HEK293 (cell line): ENCODE measurements at regions not wholly inside any gene's neighbourhood (a gene's known extent, or its start where the extent isn't known, plus 50 kb on each side); places are given as distances from the start of the nearest gene placed in this dataset.
A peak's percentile ranks its signal among the peaks of the same experiment; 100 is the strongest.

ENCODE experiments used
- CTCF ChIA-PET: fragments of 350-600 bp; formaldehyde crosslinking; extraction: SDS; loops from one replicate; lab custom pipeline; 2021; ENCODE audit warnings: antibody characterized with exemption; lab: Yijun Ruan, JAX
- POLR2A ChIA-PET: fragments of 300-600 bp; formaldehyde crosslinking; extraction: SDS; loops from one replicate; lab custom pipeline; 2020; ENCODE audit warnings: antibody characterized with exemption, inconsistent platforms; lab: Yijun Ruan, JAX
- H3K27ac ChIP-seq: fragments of 200-500 bp; sonication (Bioruptor generic); 2 replicates; pipeline ENCODE4 v1.5.1; 2014; ENCODE audit warnings: low read depth, low read length, control low read depth, inconsistent platforms; ENCODE audit errors: extremely low read depth
- H3K36me3 ChIP-seq, 2 experiments: fragments of 200-500 bp in 1 of 2; sonication (Bioruptor generic) in 1 of 2; 1 replicate in 1 of 2; 2 replicates in 1 of 2; pipeline ENCODE4 v1.5.1; 2014 to 2017; ENCODE audit warnings: inconsistent platforms in 2 of 2, low read length in 2 of 2; ENCODE audit not compliant: control insufficient read depth in 2 of 2, insufficient read depth in 1 of 2
- H3K4me1 ChIP-seq: fragments of 200-500 bp; sonication (Bioruptor generic); 2 replicates; pipeline ENCODE4 v1.5.1; 2014; ENCODE audit warnings: mild to moderate bottlenecking, low read length, inconsistent platforms; ENCODE audit not compliant: control insufficient read depth, insufficient read depth
- H3K4me3 ChIP-seq: 2 replicates; pipeline ENCODE4 v1.5.1; 2011; ENCODE audit warnings: low read depth, mild to moderate bottlenecking, control low read depth, low read length, moderate library complexity
- H3K9me3 ChIP-seq: fragments of 200-500 bp; sonication (Bioruptor generic); 2 replicates; pipeline ENCODE4 v1.5.1; 2014; ENCODE audit warnings: low read depth, low read length, inconsistent platforms; ENCODE audit not compliant: control insufficient read depth, insufficient read depth
- EGR2 ChIP-seq: fragments of 450-650 bp; formaldehyde crosslinking; IDR thresholded peaks from 2 replicates; pipeline ENCODE4 v1.5.1; 2016; ENCODE audit warnings: low read depth, missing biosample characterization, missing genetic modification characterization
- SCRT2 ChIP-seq: fragments of 450-650 bp; formaldehyde crosslinking; IDR thresholded peaks from 2 replicates; pipeline ENCODE4 v1.5.1; 2016; ENCODE audit warnings: missing biosample characterization, missing genetic modification characterization
- SETDB1 ChIP-seq: IDR thresholded peaks from one replicate; pipeline ENCODE4 v1.6.1; 2017; ENCODE audit warnings: mild to moderate bottlenecking, low read length, moderate library complexity, mixed read lengths; ENCODE audit not compliant: insufficient read length
- ZFP3 ChIP-seq: fragments of 450-650 bp; formaldehyde crosslinking; IDR thresholded peaks from 2 replicates; pipeline ENCODE4 v1.5.1; 2016; ENCODE audit warnings: low read depth, missing biosample characterization, missing genetic modification characterization
- ZIC2 ChIP-seq: fragments of 450-650 bp; formaldehyde crosslinking; IDR thresholded peaks from 2 replicates; pipeline ENCODE4 v1.5.1; 2016; ENCODE audit warnings: missing biosample characterization, missing genetic modification characterization
- ZNF132 ChIP-seq: fragments of 450-650 bp; formaldehyde crosslinking; IDR thresholded peaks from 2 replicates; pipeline ENCODE4 v1.5.1; 2017; ENCODE audit warnings: missing biosample characterization, missing genetic modification characterization, borderline replicate concordance
- ZNF174 ChIP-seq: fragments of 450-650 bp; formaldehyde crosslinking; IDR thresholded peaks from 2 replicates; pipeline ENCODE4 v1.5.0; 2017; ENCODE audit warnings: missing biosample characterization, mild to moderate bottlenecking, missing genetic modification characterization
- ZNF223 ChIP-seq: fragments of 450-650 bp; formaldehyde crosslinking; IDR thresholded peaks from 2 replicates; pipeline ENCODE4 v1.5.1; 2016; ENCODE audit warnings: missing biosample characterization, missing genetic modification characterization
- ZNF24 ChIP-seq: fragments of 450-650 bp; formaldehyde crosslinking; IDR thresholded peaks from 2 replicates; pipeline ENCODE4 v1.5.1; 2016; ENCODE audit warnings: missing biosample characterization, missing genetic modification characterization
- ZNF266 ChIP-seq: fragments of 450-650 bp; formaldehyde crosslinking; IDR thresholded peaks from 2 replicates; pipeline ENCODE4 v1.5.1; 2016; ENCODE audit warnings: missing biosample characterization, missing genetic modification characterization, low read depth
- ZNF302 ChIP-seq: fragments of 450-650 bp; formaldehyde crosslinking; IDR thresholded peaks from 2 replicates; pipeline ENCODE4 v1.5.1; 2016; ENCODE audit warnings: missing biosample characterization, missing genetic modification characterization, low read depth
- ZNF394 ChIP-seq: fragments of 450-650 bp; formaldehyde crosslinking; IDR thresholded peaks from 2 replicates; pipeline ENCODE4 v1.5.1; 2016; ENCODE audit warnings: missing biosample characterization, missing genetic modification characterization, mild to moderate bottlenecking, moderate library complexity, borderline replicate concordance
- ZNF529 ChIP-seq: fragments of 450-650 bp; formaldehyde crosslinking; IDR thresholded peaks from 2 replicates; pipeline ENCODE4 v1.5.1; 2017; ENCODE audit warnings: missing genetic modification characterization, missing biosample characterization; ENCODE audit not compliant: insufficient replicate concordance
- ZNF670 ChIP-seq: fragments of 450-650 bp; formaldehyde crosslinking; IDR thresholded peaks from 2 replicates; pipeline ENCODE4 v1.5.1; 2016; ENCODE audit warnings: missing biosample characterization, missing genetic modification characterization, low read depth
- ZNF701 ChIP-seq: fragments of 450-650 bp; formaldehyde crosslinking; IDR thresholded peaks from 2 replicates; pipeline ENCODE4 v1.5.1; 2016; ENCODE audit warnings: missing biosample characterization, missing genetic modification characterization
- ZNF843 ChIP-seq: fragments of 450-650 bp; formaldehyde crosslinking; IDR thresholded peaks from 2 replicates; pipeline ENCODE4 v1.5.1; 2016; ENCODE audit warnings: missing biosample characterization, missing genetic modification characterization
- TF ChIP-seq, protein P1 (sequence below): IDR thresholded peaks from 2 replicates; pipeline ENCODE4 v1.6.1; 2011; ENCODE audit warnings: mild to moderate bottlenecking, low read depth, low read length, borderline replicate concordance
- TF ChIP-seq, protein P2 (sequence below): fragments of 450-650 bp; formaldehyde crosslinking; IDR thresholded peaks from 2 replicates; pipeline ENCODE4 v1.5.1; 2016; ENCODE audit warnings: missing biosample characterization, missing genetic modification characterization
- TF ChIP-seq, protein P3 (sequence below): fragments of 450-650 bp; formaldehyde crosslinking; conservative IDR thresholded peaks from 2 replicates; pipeline ENCODE4 v1.5.1; 2016; ENCODE audit warnings: low read depth, missing biosample characterization, missing genetic modification characterization
- TF ChIP-seq, protein P4 (sequence below): fragments of 450-650 bp; formaldehyde crosslinking; IDR thresholded peaks from 2 replicates; pipeline ENCODE4 v1.5.1; 2016; ENCODE audit warnings: missing biosample characterization, missing genetic modification characterization

DNA sequence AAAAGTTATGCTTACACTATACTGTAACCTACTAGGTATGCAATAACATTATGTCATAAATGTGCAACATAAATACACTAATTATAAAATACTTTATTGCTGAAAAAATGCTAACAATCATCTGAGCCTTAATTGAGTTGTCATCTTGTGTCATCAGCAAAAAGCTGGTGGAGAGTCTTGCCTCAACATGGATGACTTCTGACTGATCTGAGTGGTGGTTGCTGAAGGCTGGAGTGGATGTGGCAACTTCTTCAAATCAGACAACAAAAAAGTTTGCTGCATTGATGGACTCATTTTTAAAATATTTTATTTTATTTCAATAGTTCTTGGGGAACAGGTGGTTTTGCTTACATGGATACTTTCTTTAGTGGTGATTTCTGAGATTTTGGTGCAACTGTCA lies 93.9 kb upstream of the AMN1 start:
- H3K36me3 ChIP-seq, result no peaks in the 10 kb centered on the region
- no peak overlapping the region for H3K27ac ChIP-seq
- POLR2A ChIA-PET, result no interaction called here
- H3K4me1 ChIP-seq, result no peaks in the 10 kb centered on the region
- no peak for TF ChIP-seq ZNF174 (tag by site-specific recombination)
- 0 out of 2 replicates have a peak, but pooled peaks have one; percentile 10 for TF ChIP-seq SCRT2 (tag by site-specific recombination)
- no peak for TF ChIP-seq ZFP3 (tag by site-specific recombination)
- no peak overlapping the region for H3K4me3 ChIP-seq
- CTCF ChIA-PET, result no interaction called here
- no peaks in the 10 kb centered on the region; the same call in 1 of the 2 replicates for H3K9me3 ChIP-seq

DNA sequence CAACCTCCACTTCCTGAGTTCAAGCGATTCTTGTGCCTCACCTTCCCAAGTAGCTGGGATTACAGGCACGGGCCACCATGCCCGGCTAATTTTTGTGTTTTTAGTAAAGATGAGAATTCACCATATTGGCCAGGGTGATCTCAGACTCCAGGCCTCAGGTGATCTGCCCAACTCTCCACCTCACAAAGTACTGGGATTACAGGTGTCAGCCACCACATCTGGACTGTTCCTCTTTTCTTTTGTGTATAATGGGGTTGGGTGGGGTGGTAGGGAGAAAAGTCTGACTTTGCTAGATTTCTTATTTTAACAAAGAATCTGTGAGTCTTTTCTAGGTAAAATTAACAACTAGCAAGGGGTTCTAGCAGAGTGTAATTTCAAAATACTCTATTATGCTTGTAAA lies 92.7 kb upstream of the AMN1 start:
- Histone ChIP-seq H3K4me1 (no peaks in the 10 kb centered on the region), H3K36me3 (no peaks in the 10 kb centered on the region), H3K4me3 (no peak overlapping the region), H3K27ac (no peak overlapping the region), H3K9me3 (no peaks in the 10 kb centered on the region; the same call in 1 of the 2 replicates)
- CTCF ChIA-PET, result no interaction called here
- POLR2A ChIA-PET, result no interaction called here
- TF ChIP-seq, protein P1, sequence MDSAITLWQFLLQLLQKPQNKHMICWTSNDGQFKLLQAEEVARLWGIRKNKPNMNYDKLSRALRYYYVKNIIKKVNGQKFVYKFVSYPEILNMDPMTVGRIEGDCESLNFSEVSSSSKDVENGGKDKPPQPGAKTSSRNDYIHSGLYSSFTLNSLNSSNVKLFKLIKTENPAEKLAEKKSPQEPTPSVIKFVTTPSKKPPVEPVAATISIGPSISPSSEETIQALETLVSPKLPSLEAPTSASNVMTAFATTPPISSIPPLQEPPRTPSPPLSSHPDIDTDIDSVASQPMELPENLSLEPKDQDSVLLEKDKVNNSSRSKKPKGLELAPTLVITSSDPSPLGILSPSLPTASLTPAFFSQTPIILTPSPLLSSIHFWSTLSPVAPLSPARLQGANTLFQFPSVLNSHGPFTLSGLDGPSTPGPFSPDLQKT, result no peak
- no peak for TF ChIP-seq ZNF670 (tag by site-specific recombination)
- TF ChIP-seq ZNF701 (tag by site-specific recombination), result no peak
- TF ChIP-seq, protein P2, sequence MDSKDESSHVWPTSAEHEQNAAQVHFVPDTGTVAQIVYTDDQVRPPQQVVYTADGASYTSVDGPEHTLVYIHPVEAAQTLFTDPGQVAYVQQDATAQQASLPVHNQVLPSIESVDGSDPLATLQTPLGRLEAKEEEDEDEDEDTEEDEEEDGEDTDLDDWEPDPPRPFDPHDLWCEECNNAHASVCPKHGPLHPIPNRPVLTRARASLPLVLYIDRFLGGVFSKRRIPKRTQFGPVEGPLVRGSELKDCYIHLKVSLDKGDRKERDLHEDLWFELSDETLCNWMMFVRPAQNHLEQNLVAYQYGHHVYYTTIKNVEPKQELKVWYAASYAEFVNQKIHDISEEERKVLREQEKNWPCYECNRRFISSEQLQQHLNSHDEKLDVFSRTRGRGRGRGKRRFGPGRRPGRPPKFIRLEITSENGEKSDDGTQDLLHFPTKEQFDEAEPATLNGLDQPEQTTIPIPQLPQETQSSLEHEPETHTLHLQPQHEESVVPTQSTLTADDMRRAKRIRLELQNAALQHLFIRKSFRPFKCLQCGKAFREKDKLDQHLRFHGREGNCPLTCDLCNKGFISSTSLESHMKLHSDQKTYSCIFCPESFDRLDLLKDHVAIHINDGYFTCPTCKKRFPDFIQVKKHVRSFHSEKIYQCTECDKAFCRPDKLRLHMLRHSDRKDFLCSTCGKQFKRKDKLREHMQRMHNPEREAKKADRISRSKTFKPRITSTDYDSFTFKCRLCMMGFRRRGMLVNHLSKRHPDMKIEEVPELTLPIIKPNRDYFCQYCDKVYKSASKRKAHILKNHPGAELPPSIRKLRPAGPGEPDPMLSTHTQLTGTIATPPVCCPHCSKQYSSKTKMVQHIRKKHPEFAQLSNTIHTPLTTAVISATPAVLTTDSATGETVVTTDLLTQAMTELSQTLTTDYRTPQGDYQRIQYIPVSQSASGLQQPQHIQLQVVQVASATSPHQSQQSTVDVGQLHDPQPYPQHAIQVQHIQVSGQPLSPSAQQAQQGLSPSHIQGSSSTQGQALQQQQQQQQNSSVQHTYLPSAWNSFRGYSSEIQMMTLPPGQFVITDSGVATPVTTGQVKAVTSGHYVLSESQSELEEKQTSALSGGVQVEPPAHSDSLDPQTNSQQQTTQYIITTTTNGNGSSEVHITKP (tag by site-specific recombination), result no peak
- TF ChIP-seq ZNF529 (tag by site-specific recombination), result no peak
- TF ChIP-seq, protein P3, sequence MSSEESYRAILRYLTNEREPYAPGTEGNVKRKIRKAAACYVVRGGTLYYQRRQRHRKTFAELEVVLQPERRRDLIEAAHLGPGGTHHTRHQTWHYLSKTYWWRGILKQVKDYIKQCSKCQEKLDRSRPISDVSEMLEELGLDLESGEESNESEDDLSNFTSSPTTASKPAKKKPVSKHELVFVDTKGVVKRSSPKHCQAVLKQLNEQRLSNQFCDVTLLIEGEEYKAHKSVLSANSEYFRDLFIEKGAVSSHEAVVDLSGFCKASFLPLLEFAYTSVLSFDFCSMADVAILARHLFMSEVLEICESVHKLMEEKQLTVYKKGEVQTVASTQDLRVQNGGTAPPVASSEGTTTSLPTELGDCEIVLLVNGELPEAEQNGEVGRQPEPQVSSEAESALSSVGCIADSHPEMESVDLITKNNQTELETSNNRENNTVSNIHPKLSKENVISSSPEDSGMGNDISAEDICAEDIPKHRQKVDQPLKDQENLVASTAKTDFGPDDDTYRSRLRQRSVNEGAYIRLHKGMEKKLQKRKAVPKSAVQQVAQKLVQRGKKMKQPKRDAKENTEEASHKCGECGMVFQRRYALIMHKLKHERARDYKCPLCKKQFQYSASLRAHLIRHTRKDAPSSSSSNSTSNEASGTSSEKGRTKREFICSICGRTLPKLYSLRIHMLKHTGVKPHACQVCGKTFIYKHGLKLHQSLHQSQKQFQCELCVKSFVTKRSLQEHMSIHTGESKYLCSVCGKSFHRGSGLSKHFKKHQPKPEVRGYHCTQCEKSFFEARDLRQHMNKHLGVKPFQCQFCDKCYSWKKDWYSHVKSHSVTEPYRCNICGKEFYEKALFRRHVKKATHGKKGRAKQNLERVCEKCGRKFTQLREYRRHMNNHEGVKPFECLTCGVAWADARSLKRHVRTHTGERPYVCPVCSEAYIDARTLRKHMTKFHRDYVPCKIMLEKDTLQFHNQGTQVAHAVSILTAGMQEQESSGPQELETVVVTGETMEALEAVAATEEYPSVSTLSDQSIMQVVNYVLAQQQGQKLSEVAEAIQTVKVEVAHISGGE (tag by site-specific recombination), result no peak
- TF ChIP-seq ZNF394, result no peak
- no peak for TF ChIP-seq ZNF266
- TF ChIP-seq ZNF132, result no peak
- no peak for TF ChIP-seq ZNF223 (tag by site-specific recombination)
- no peak for TF ChIP-seq ZIC2
- TF ChIP-seq, protein P4, sequence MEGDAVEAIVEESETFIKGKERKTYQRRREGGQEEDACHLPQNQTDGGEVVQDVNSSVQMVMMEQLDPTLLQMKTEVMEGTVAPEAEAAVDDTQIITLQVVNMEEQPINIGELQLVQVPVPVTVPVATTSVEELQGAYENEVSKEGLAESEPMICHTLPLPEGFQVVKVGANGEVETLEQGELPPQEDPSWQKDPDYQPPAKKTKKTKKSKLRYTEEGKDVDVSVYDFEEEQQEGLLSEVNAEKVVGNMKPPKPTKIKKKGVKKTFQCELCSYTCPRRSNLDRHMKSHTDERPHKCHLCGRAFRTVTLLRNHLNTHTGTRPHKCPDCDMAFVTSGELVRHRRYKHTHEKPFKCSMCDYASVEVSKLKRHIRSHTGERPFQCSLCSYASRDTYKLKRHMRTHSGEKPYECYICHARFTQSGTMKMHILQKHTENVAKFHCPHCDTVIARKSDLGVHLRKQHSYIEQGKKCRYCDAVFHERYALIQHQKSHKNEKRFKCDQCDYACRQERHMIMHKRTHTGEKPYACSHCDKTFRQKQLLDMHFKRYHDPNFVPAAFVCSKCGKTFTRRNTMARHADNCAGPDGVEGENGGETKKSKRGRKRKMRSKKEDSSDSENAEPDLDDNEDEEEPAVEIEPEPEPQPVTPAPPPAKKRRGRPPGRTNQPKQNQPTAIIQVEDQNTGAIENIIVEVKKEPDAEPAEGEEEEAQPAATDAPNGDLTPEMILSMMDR (tag by site-specific recombination), result no peak
- no peak for TF ChIP-seq ZNF302 (tag by site-specific recombination)
- no peak for TF ChIP-seq ZNF843
- no peak for TF ChIP-seq SETDB1
- no peak for TF ChIP-seq EGR2 (tag by site-specific recombination)
- TF ChIP-seq ZNF24 (tag by site-specific recombination), result no peak
